Nephron progenitor cell (in vitro differentiated cells): ENCODE measurements at regions not wholly inside any gene's neighbourhood (a gene's known extent, or its start where the extent isn't known, plus 50 kb on each side); places are given as distances from the start of the nearest gene placed in this dataset.

Experiments
- DNase-seq: peaks from one replicate; pipeline ENCODE4 v3.0.0; 2021
- H3K27ac Mint-ChIP-seq: 2 replicates; pipeline ENCODE4 v1.8.0; 2021; ENCODE audit warnings: mild to moderate bottlenecking, moderate library complexity, mixed read lengths
- H3K27me3 Mint-ChIP-seq: 2 replicates; pipeline ENCODE4 v1.8.0; 2021; ENCODE audit warnings: mild to moderate bottlenecking, low read depth, mixed read lengths; ENCODE audit not compliant: poor library complexity
- H3K36me3 Mint-ChIP-seq: 2 replicates; pipeline ENCODE4 v1.8.0; 2021; ENCODE audit warnings: low read depth, mixed read lengths
- H3K4me1 Mint-ChIP-seq: 2 replicates; pipeline ENCODE4 v1.8.0; 2021; ENCODE audit warnings: mixed read lengths
- H3K4me3 Mint-ChIP-seq: 2 replicates; pipeline ENCODE4 v1.8.0; 2021; ENCODE audit warnings: mild to moderate bottlenecking, moderate library complexity, mixed read lengths
- H3K9me3 Mint-ChIP-seq: 2 replicates; pipeline ENCODE4 v1.8.0; 2021; ENCODE audit warnings: mild to moderate bottlenecking, moderate library complexity, mixed read lengths
- CTCF ChIP-seq: fragments of 200-600 bp; sonication (generic); IDR thresholded peaks from 2 replicates; pipeline ENCODE4 v1.5.0; 2021; ENCODE audit warnings: antibody characterized with exemption

DNA sequence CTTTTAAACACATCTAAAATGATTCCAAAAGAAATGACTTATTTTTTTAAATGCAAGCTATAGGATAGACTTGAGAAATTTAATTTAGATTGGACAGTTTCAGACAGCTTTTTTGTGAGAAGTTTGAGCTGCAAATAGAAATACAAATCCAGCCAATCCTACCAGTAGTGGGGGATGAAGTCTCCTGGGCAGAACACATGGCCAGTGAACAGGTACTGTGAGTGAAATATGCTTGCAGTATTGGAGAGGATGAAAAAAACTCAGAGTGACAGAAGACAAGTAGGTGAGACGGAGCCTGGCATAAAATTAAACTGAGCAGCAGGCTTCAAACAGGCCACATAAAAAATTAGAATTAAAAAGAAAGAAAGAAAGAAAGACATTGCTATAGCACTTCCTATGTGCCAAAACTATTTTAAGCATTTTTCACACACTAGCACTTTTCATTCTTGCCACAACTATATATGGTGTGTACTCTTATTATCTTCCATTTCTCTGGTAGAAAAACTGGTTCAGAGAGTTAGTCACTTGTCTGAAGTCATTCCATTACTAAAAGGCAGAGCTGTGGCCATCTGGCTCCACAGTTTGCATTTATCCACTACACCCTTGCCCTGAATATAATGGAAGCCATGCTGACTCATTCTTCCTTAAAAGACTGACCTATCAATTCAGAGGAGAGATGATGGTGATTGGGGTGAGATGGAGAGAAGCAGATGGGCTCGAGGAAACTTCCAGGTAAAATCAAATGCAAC, 310.2 kb upstream of the CTNND2 start:
- no peak overlapping the region for H3K27ac Mint-ChIP-seq
- no peaks in the 10 kb centered on the region for H3K36me3 Mint-ChIP-seq
- no peaks in the 10 kb centered on the region for H3K27me3 Mint-ChIP-seq
- no peak overlapping the region for H3K4me3 Mint-ChIP-seq
- TF ChIP-seq CTCF, result no peak
- no peaks in the 10 kb centered on the region for H3K4me1 Mint-ChIP-seq
- H3K9me3 Mint-ChIP-seq, result peaks cover 8% of the 10 kb centered on the region
- DNase-seq, result no peak

GRCh38 chr5:12208366-12209100, 304.3 kb upstream of the CTNND2 start:
- H3K9me3 Mint-ChIP-seq, result no peaks in the 10 kb centered on the region
- DNase-seq, result no peak
- no peak overlapping the region for H3K27ac Mint-ChIP-seq
- no peaks in the 10 kb centered on the region for H3K36me3 Mint-ChIP-seq
- no peak overlapping the region for H3K4me3 Mint-ChIP-seq
- H3K4me1 Mint-ChIP-seq, result no peaks in the 10 kb centered on the region
- no peak for TF ChIP-seq CTCF
- no peaks in the 10 kb centered on the region for H3K27me3 Mint-ChIP-seq

- Mint-ChIP-seq H3K36me3 (no peaks in the 10 kb centered on the region), H3K27me3 (no peaks in the 10 kb centered on the region), H3K4me1 (no peaks in the 10 kb centered on the region), H3K27ac (no peak overlapping the region), H3K9me3 (no peaks in the 10 kb centered on the region), H3K4me3 (no peak overlapping the region)
- no peak for DNase-seq
- TF ChIP-seq CTCF, result no peak
These were observed 300.5 kb upstream of the CTNND2 start for GRCh38 chr5:12204761-12205160.

GRCh38 chr5:12193536-12193935, 289.3 kb upstream of the CTNND2 start:
- Mint-ChIP-seq H3K4me3 (no peak overlapping the region), H3K27ac (no peak overlapping the region), H3K4me1 (no peaks in the 10 kb centered on the region), H3K27me3 (no peaks in the 10 kb centered on the region), H3K9me3 (no peaks in the 10 kb centered on the region), H3K36me3 (no peaks in the 10 kb centered on the region)
- no peak for DNase-seq
- no peak for TF ChIP-seq CTCF

- Mint-ChIP-seq H3K4me1 (no peaks in the 10 kb centered on the region), H3K9me3 (no peaks in the 10 kb centered on the region), H3K27ac (no peak overlapping the region), H3K36me3 (no peaks in the 10 kb centered on the region), H3K4me3 (no peak overlapping the region), H3K27me3 (no peaks in the 10 kb centered on the region)
- no peak for TF ChIP-seq CTCF
- DNase-seq, result no peak
These were observed 278.8 kb upstream of the CTNND2 start for GRCh38 chr5:12183003-12183402.
